ENCODE measurements at regions not wholly inside any gene's neighbourhood (a gene's known extent, or its start where the extent isn't known, plus 50 kb on each side); places are given as distances from the start of the nearest gene placed in this dataset.
A peak's percentile ranks its signal among the peaks of the same experiment; 100 is the strongest.

- no peak for DNase-seq (ENCODE audit: low read depth)
Observed at GRCh38 chr15:67892559-67893377, 52.9 kb upstream of the RNU6-1 start.

GRCh38 chr15:67895237-67895636 is 55.4 kb upstream of the RNU6-1 start:
- DNase-seq (ENCODE audit: low read depth): no peak

GRCh38 chr15:67897646-67898339 is 57.9 kb upstream of the RNU6-1 start:
- peak; percentile 24 for DNase-seq (ENCODE audit: low read depth)

- DNase-seq (ENCODE audit: low read depth): no peak
Observed at GRCh38 chr15:67899596-67900283, 59.9 kb upstream of the RNU6-1 start.

GRCh38 chr15:67900621-67901147 is 60.8 kb upstream of the RNU6-1 start:
- DNase-seq (ENCODE audit: low read depth): no peak

- no peak for DNase-seq (ENCODE audit: low read depth)
Observed at GRCh38 chr15:67901922-67902321, 62.1 kb upstream of the RNU6-1 start.

- DNase-seq (ENCODE audit: low read depth): no peak
Observed at GRCh38 chr15:67902579-67903009, 62.7 kb upstream of the RNU6-1 start.

GRCh38 chr15:67903708-67904107 is 63.9 kb upstream of the RNU6-1 start:
- no peak for DNase-seq (ENCODE audit: low read depth)

- no peak for DNase-seq (ENCODE audit: low read depth)
Observed at GRCh38 chr15:67905628-67906027, 65.8 kb upstream of the RNU6-1 start.

GRCh38 chr15:67906382-67906781 is 66.5 kb upstream of the RNU6-1 start:
- DNase-seq (ENCODE audit: low read depth): peak; percentile 48

GRCh38 chr15:67907184-67907723 is 67.4 kb upstream of the RNU6-1 start:
- DNase-seq (ENCODE audit: low read depth): no peak

- no peak for DNase-seq (ENCODE audit: low read depth)
Observed at GRCh38 chr15:67908756-67909155, 68.9 kb upstream of the RNU6-1 start.

GRCh38 chr15:67911727-67912126 is 71.9 kb upstream of the RNU6-1 start:
- no peak for DNase-seq (ENCODE audit: low read depth)

- no peak for DNase-seq (ENCODE audit: low read depth)
Observed at GRCh38 chr15:67914028-67914427, 74.2 kb upstream of the RNU6-1 start.

GRCh38 chr15:67914537-67915460 is 75.0 kb upstream of the RNU6-1 start:
- DNase-seq (ENCODE audit: low read depth): peak; percentile 61

GRCh38 chr15:67915461-67916374 is 75.9 kb upstream of the RNU6-1 start:
- peak; percentile 41 for DNase-seq (ENCODE audit: low read depth)

- no peak for DNase-seq (ENCODE audit: low read depth)
Observed at GRCh38 chr15:67916565-67916964, 76.7 kb upstream of the RNU6-1 start.

- DNase-seq (ENCODE audit: low read depth): peak; percentile 42
Observed at GRCh38 chr15:67917037-67917436, 77.2 kb upstream of the RNU6-1 start.

GRCh38 chr15:67917636-67918035 is 77.8 kb upstream of the RNU6-1 start:
- DNase-seq (ENCODE audit: low read depth): no peak

Data from EH (cell line).